ENCODE measurements at regions not wholly inside any gene's neighbourhood (a gene's known extent, or its start where the extent isn't known, plus 50 kb on each side); places are given as distances from the start of the nearest gene placed in this dataset.
"Not testable (repeated sequence)": the region's sequence is repeated elsewhere in the genome, so short reads cannot be mapped to it uniquely, and the experiment has no call there.

- DNase-seq (ENCODE audit: low spot score): no peak
Observed at GRCh38 chr5:104048231-104048630, 485.6 kb upstream of the NUDT12 start.

GRCh38 chr5:104045987-104046386, 483.4 kb upstream of the NUDT12 start:
- no peak for DNase-seq (ENCODE audit: low spot score)

- DNase-seq (ENCODE audit: low spot score): not testable (repeated sequence)
Observed at GRCh38 chr5:104039871-104040270, 477.3 kb upstream of the NUDT12 start.

- DNase-seq (ENCODE audit: low spot score): not testable (repeated sequence)
Observed at GRCh38 chr5:104037136-104037535, 474.5 kb upstream of the NUDT12 start.

- not testable (repeated sequence) for DNase-seq (ENCODE audit: low spot score)
Observed at GRCh38 chr5:104033186-104033585, 470.6 kb upstream of the NUDT12 start.

GRCh38 chr5:104024538-104024937, 461.9 kb upstream of the NUDT12 start:
- DNase-seq (ENCODE audit: low spot score): no peak

GRCh38 chr5:104023739-104024138, 461.1 kb upstream of the NUDT12 start:
- DNase-seq (ENCODE audit: low spot score): no peak

- no peak for DNase-seq (ENCODE audit: low spot score)
Observed at GRCh38 chr5:104019956-104020355, 457.4 kb upstream of the NUDT12 start.

GRCh38 chr5:104018299-104018698, 455.7 kb upstream of the NUDT12 start:
- no peak for DNase-seq (ENCODE audit: low spot score)

- no peak for DNase-seq (ENCODE audit: low spot score)
Observed at GRCh38 chr5:104016646-104017045, 454.1 kb upstream of the NUDT12 start.

- no peak for DNase-seq (ENCODE audit: low spot score)
Observed at GRCh38 chr5:104015765-104016164, 453.2 kb upstream of the NUDT12 start.

- not testable (repeated sequence) for DNase-seq (ENCODE audit: low spot score)
Observed at GRCh38 chr5:104002783-104003182, 440.2 kb upstream of the NUDT12 start.

GRCh38 chr5:104001136-104001535, 438.5 kb upstream of the NUDT12 start:
- no peak for DNase-seq (ENCODE audit: low spot score)

- DNase-seq (ENCODE audit: low spot score): no peak
Observed at GRCh38 chr5:103993031-103993430, 430.4 kb upstream of the NUDT12 start.

GRCh38 chr5:103990064-103990463, 427.5 kb upstream of the NUDT12 start:
- no peak for DNase-seq (ENCODE audit: low spot score)

GRCh38 chr5:103981592-103981991, 419.0 kb upstream of the NUDT12 start:
- no peak for DNase-seq (ENCODE audit: low spot score)

GRCh38 chr5:103973669-103974068, 411.1 kb upstream of the NUDT12 start:
- no peak for DNase-seq (ENCODE audit: low spot score)

GRCh38 chr5:103966295-103966694, 403.7 kb upstream of the NUDT12 start:
- DNase-seq (ENCODE audit: low spot score): not testable (repeated sequence)

GRCh38 chr5:103962023-103962422, 399.4 kb upstream of the NUDT12 start:
- no peak for DNase-seq (ENCODE audit: low spot score)

GRCh38 chr5:103953601-103954382, 391.2 kb upstream of the NUDT12 start:
- DNase-seq (ENCODE audit: low spot score): no peak

- no peak for DNase-seq (ENCODE audit: low spot score)
Observed at GRCh38 chr5:103951776-103952175, 389.2 kb upstream of the NUDT12 start.

- no peak for DNase-seq (ENCODE audit: low spot score)
Observed at GRCh38 chr5:103943230-103943629, 380.6 kb upstream of the NUDT12 start.

GRCh38 chr5:103942587-103943186, 380.1 kb upstream of the NUDT12 start:
- no peak for DNase-seq (ENCODE audit: low spot score)

All from mucosa of gallbladder (tissue), 1 donor.